Activated CD4-positive, alpha-beta memory T cell treated with anti-CD3 and anti-CD28 coated beads, Interleukin-2, amount 10 ng/mL, durations not matched to agents 7 days and 5 days (primary cell): ENCODE measurements at regions not wholly inside any gene's neighbourhood (a gene's known extent, or its start where the extent isn't known, plus 50 kb on each side); places are given as distances from the start of the nearest gene placed in this dataset.

Experiments used
- CTCF ChIA-PET: fragments of 350-600 bp; sonication (Branson Sonifier 250); formaldehyde crosslinking; loops from one replicate; lab custom pipeline; 2021; ENCODE audit warnings: antibody characterized with exemption, inconsistent platforms; lab: Charles Lee
- POLR2A ChIA-PET: fragments of 350-600 bp; sonication (Branson Sonifier 250); formaldehyde crosslinking; loops from one replicate; lab custom pipeline; 2021; ENCODE audit warnings: antibody characterized with exemption; lab: Charles Lee
- DNase-seq: peaks from one replicate; pipeline ENCODE4 v3.0.0-alpha.2; 2020
- H3K27ac Mint-ChIP-seq: one replicate; pipeline ENCODE4 v1.8.0; 2021; ENCODE audit warnings: mild to moderate bottlenecking, mixed read lengths
- H3K27me3 Mint-ChIP-seq: one replicate; pipeline ENCODE4 v1.8.0; 2021; ENCODE audit warnings: mixed read lengths
- H3K36me3 Mint-ChIP-seq: one replicate; pipeline ENCODE4 v1.8.0; 2021; ENCODE audit warnings: low read depth, mixed read lengths
- H3K4me1 Mint-ChIP-seq: one replicate; pipeline ENCODE4 v1.8.0; 2021; ENCODE audit warnings: mixed read lengths
- H3K4me3 Mint-ChIP-seq: one replicate; pipeline ENCODE4 v1.8.0; 2021; ENCODE audit warnings: mild to moderate bottlenecking, mixed read lengths
- H3K9me3 Mint-ChIP-seq: one replicate; pipeline ENCODE4 v1.8.0; 2021; ENCODE audit warnings: mixed read lengths

- ChIA-PET CTCF (no interaction called here), POLR2A (no interaction called here)
- DNase-seq: no peak
- Mint-ChIP-seq H3K9me3 (peaks cover 4% of the 10 kb centered on the region), H3K4me3 (no peak overlapping the region), H3K36me3 (no peaks in the 10 kb centered on the region), H3K27me3 (no peaks in the 10 kb centered on the region), H3K4me1 (no peaks in the 10 kb centered on the region), H3K27ac (no peak overlapping the region)
These were observed 409.5 kb upstream of the REG3G start for GRCh38 chr2:78615956-78616355.

GRCh38 chr2:78634425-78634824 is 391.1 kb upstream of the REG3G start:
- Mint-ChIP-seq H3K36me3 (no peaks in the 10 kb centered on the region), H3K27me3 (no peaks in the 10 kb centered on the region), H3K4me3 (no peak overlapping the region), H3K4me1 (no peaks in the 10 kb centered on the region), H3K9me3 (peaks cover 5% of the 10 kb centered on the region), H3K27ac (no peak overlapping the region)
- DNase-seq: no peak
- ChIA-PET CTCF (no interaction called here), POLR2A (no interaction called here)

GRCh38 chr2:78644854-78645253 is 380.6 kb upstream of the REG3G start:
- POLR2A ChIA-PET: no interaction called here
- H3K27ac Mint-ChIP-seq: no peak overlapping the region
- CTCF ChIA-PET: no interaction called here
- H3K4me3 Mint-ChIP-seq: no peak overlapping the region
- H3K9me3 Mint-ChIP-seq: peaks cover 7% of the 10 kb centered on the region
- H3K36me3 Mint-ChIP-seq: no peaks in the 10 kb centered on the region
- no peaks in the 10 kb centered on the region for H3K27me3 Mint-ChIP-seq
- no peak for DNase-seq
- H3K4me1 Mint-ChIP-seq: no peaks in the 10 kb centered on the region

DNA sequence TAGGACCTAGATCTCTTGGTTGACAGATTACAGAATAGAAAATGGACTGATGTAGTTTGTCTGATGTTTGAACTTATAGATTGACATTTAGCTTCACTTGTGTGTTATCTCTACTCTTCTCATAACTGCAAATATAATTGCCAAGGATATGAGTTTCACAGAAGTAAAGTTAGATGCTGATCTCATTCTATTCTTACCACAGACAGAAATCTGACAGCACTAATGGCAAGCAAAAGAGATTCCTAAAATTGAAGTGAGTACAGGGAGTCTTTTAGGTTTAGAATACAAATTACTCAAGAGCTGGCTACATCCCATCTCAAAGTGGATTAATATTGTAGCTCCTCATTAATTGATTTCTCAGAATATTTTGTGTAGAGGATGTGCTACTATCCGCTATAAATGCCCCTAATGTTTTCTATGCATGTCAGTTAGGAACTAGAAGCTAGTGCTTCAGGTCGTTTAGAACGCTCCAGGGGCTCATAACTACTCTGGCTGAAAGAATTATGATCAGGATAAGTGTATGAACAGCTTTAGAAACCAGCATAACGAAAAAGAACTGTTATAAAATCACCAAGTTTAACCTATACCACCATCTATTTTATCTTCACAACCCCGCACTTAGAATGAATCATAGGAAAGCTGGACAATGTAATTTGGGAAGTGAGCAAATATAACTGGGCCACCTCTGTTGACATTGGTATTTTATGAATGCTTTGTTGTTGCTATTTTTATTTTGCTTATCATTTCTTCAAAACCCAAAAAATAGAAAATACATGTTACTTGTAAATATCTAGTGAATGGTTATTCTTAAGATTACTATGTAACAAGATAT is 378.8 kb upstream of the REG3G start:
- no peak for DNase-seq
- Mint-ChIP-seq H3K9me3 (peaks cover 12% of the 10 kb centered on the region), H3K4me1 (no peaks in the 10 kb centered on the region), H3K27me3 (no peaks in the 10 kb centered on the region), H3K4me3 (no peak overlapping the region), H3K27ac (no peak overlapping the region), H3K36me3 (no peaks in the 10 kb centered on the region)
- CTCF ChIA-PET: no interaction called here
- POLR2A ChIA-PET: no interaction called here

DNA sequence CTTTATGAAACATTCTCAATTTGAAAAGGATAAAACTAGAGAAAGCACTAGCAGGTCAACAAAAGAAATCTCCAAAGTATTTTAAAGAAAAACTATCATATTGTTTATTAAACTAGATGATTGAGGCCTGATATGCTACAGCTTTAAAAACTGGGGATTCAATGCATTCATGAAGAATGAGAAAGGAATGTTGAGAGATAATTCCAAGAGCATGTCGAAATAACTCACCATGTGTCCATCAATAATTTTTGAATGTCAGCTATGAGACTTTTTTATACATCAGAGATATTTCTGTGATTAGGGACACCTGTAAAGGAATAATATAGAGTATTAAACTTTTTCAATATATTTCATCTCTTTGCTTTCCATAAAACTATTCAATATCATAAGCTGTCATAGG is 376.9 kb upstream of the REG3G start:
- H3K4me3 Mint-ChIP-seq: no peak overlapping the region
- POLR2A ChIA-PET: no interaction called here
- no peak overlapping the region for H3K27ac Mint-ChIP-seq
- no peaks in the 10 kb centered on the region for H3K4me1 Mint-ChIP-seq
- no peak for DNase-seq
- no peaks in the 10 kb centered on the region for H3K36me3 Mint-ChIP-seq
- CTCF ChIA-PET: no interaction called here
- peaks cover 12% of the 10 kb centered on the region for H3K9me3 Mint-ChIP-seq
- no peaks in the 10 kb centered on the region for H3K27me3 Mint-ChIP-seq

- H3K4me3 Mint-ChIP-seq: no peak overlapping the region
- peaks cover 34% of the 10 kb centered on the region for H3K9me3 Mint-ChIP-seq
- POLR2A ChIA-PET: no interaction called here
- H3K27ac Mint-ChIP-seq: no peak overlapping the region
- no peaks in the 10 kb centered on the region for H3K36me3 Mint-ChIP-seq
- CTCF ChIA-PET: no interaction called here
- H3K4me1 Mint-ChIP-seq: no peaks in the 10 kb centered on the region
- DNase-seq: no peak
- H3K27me3 Mint-ChIP-seq: no peaks in the 10 kb centered on the region
These were observed 370.6 kb upstream of the REG3G start for GRCh38 chr2:78654941-78655340.

- CTCF ChIA-PET: no interaction called here
- POLR2A ChIA-PET: no interaction called here
- Mint-ChIP-seq H3K36me3 (no peaks in the 10 kb centered on the region), H3K27me3 (no peaks in the 10 kb centered on the region), H3K4me1 (no peaks in the 10 kb centered on the region), H3K27ac (no peak overlapping the region), H3K9me3 (peaks cover 15% of the 10 kb centered on the region), H3K4me3 (no peak overlapping the region)
- DNase-seq: no peak
These were observed 348.4 kb upstream of the REG3G start for GRCh38 chr2:78676921-78677696.

DNA sequence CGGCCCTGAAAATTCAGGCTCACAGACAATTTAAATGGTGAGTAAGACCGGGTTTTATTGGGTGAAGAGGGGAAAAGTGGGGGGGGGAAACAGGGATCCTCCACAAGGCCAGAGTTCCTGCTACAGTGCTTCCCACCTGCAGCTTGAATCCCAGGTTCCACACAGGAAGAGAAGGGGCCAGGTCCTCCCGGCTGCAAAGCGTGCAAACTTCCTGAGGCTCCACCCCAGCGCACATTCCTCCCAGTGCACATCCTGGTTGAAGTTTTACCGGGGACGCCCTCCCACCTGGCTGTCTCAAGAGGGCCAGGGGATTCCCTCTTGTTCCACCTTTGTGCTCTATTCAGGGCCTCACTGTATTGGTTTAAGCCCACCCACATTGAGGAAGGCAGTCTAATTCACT is 347.7 kb upstream of the REG3G start:
- no peaks in the 10 kb centered on the region for H3K36me3 Mint-ChIP-seq
- CTCF ChIA-PET: no interaction called here
- POLR2A ChIA-PET: no interaction called here
- H3K27me3 Mint-ChIP-seq: no peaks in the 10 kb centered on the region
- no peaks in the 10 kb centered on the region for H3K4me1 Mint-ChIP-seq
- no peak overlapping the region for H3K27ac Mint-ChIP-seq
- H3K4me3 Mint-ChIP-seq: no peak overlapping the region
- DNase-seq: no peak
- H3K9me3 Mint-ChIP-seq: peaks cover 17% of the 10 kb centered on the region

- Mint-ChIP-seq H3K27ac (no peak overlapping the region), H3K4me3 (no peak overlapping the region), H3K9me3 (peaks cover 17% of the 10 kb centered on the region), H3K36me3 (no peaks in the 10 kb centered on the region), H3K4me1 (no peaks in the 10 kb centered on the region), H3K27me3 (no peaks in the 10 kb centered on the region)
- CTCF ChIA-PET: no interaction called here
- no peak for DNase-seq
- POLR2A ChIA-PET: no interaction called here
These were observed 344.1 kb upstream of the REG3G start for GRCh38 chr2:78681386-78681785.

DNA sequence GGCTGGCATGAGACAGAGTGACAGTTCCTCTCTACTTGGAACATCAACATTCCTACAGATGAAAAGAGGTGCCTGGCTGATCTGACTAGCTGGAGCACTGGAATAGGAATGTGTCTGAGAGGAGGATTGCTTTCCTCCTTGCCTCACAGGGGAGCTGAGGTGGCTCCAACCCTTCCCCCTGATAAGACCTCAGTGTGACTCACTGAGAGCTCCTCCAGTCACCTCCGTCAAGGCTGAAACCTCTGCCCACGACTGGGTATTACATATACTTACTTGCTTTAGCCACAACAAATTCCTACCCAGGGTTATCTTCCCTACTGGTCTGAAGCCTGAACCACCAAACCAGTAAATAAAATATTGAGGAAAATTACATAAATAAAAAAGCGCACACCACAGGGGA is 342.7 kb upstream of the REG3G start:
- Mint-ChIP-seq H3K4me3 (no peak overlapping the region), H3K4me1 (no peaks in the 10 kb centered on the region), H3K27me3 (no peaks in the 10 kb centered on the region), H3K36me3 (no peaks in the 10 kb centered on the region), H3K27ac (no peak overlapping the region), H3K9me3 (peaks cover 19% of the 10 kb centered on the region)
- POLR2A ChIA-PET: no interaction called here
- CTCF ChIA-PET: no interaction called here
- no peak for DNase-seq

DNA sequence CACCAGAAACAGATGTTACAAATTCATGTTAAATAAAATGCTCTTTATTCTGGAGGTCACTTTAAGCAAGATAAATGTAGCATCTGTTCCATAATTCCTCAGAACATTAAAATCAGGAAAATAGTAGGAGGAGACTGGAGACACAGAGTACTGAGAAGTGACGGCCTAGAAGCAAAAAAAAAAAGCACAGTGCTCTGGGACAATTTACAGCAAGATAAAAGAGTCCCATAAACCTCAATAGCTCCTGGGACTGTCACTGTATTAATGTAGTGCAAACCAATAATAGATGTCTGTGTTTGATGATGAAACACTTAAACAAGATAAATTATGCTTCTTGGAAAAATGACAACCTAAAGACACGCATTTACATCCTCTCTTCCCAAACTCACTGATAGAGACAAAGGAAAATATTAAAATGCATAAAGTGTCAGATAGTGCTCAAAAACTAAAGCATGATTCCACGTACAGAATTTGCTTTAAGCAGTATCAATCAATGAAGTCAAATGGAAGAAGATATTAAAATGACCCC is 338.8 kb upstream of the REG3G start:
- Mint-ChIP-seq H3K9me3 (peaks cover 14% of the 10 kb centered on the region), H3K27ac (no peak overlapping the region), H3K36me3 (no peaks in the 10 kb centered on the region), H3K4me1 (no peaks in the 10 kb centered on the region), H3K27me3 (no peaks in the 10 kb centered on the region), H3K4me3 (no peak overlapping the region)
- POLR2A ChIA-PET: no interaction called here
- no peak for DNase-seq
- CTCF ChIA-PET: no interaction called here

DNA sequence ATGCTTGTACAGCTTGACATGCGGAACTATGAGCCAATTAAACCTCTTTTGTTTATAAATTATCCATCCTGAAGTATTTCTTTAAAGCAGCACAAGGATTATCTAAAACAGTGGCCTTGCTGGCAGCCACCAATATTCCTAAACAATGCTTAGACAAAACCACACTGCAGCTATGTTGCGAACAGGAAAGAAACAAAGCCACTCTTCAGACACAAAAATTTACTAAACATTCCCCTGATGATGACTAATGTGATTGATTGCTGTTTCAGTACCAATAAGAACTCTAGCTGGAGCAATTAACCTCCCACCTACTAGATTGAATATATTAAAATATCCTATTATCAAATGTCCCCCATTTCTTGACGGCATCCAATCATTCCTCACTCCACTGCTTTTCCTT is 325.8 kb upstream of the REG3G start:
- ChIA-PET POLR2A (no interaction called here), CTCF (no interaction called here)
- Mint-ChIP-seq H3K4me3 (no peak overlapping the region), H3K36me3 (no peaks in the 10 kb centered on the region), H3K4me1 (no peaks in the 10 kb centered on the region), H3K27me3 (no peaks in the 10 kb centered on the region), H3K9me3 (peaks cover 14% of the 10 kb centered on the region), H3K27ac (no peak overlapping the region)
- DNase-seq: no peak

GRCh38 chr2:78701546-78701945 is 324.0 kb upstream of the REG3G start:
- no peak overlapping the region for H3K4me3 Mint-ChIP-seq
- ChIA-PET POLR2A (no interaction called here), CTCF (no interaction called here)
- no peaks in the 10 kb centered on the region for H3K4me1 Mint-ChIP-seq
- H3K27me3 Mint-ChIP-seq: no peaks in the 10 kb centered on the region
- DNase-seq: no peak
- H3K27ac Mint-ChIP-seq: no peak overlapping the region
- no peaks in the 10 kb centered on the region for H3K36me3 Mint-ChIP-seq
- peaks cover 16% of the 10 kb centered on the region for H3K9me3 Mint-ChIP-seq
